Activated CD8-positive, alpha-beta memory T cell treated with anti-CD3 and anti-CD28 coated beads for 4 hours (primary cell): ENCODE measurements at regions not wholly inside any gene's neighbourhood (a gene's known extent, or its start where the extent isn't known, plus 50 kb on each side); places are given as distances from the start of the nearest gene placed in this dataset.

Experiments
- DNase-seq, 2 donors: peaks; one replicate each; pipeline ENCODE4 v3.0.0-alpha.2; 2020; ENCODE audit warnings: low read depth in 2 of 2

DNA sequence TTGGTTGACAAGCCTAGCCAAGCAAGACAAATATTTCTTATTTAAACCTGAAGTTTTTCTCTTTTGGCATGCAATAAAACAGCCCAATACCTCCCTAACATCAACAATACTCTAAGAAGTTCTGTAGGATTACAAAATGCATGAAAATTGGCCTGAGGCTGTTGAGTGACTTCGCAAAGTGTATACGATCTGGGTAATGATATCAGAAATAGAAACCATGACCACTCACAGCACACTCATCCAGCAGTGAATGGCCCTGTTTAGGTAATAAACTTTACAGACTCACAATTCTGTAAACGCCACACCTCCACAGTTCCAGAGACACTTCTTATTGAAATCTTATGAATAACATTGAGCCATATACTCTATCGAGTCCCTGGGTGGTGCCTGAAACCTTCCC lies 83.0 kb upstream of the NAALADL2 start:
- no peak for DNase-seq

DNA sequence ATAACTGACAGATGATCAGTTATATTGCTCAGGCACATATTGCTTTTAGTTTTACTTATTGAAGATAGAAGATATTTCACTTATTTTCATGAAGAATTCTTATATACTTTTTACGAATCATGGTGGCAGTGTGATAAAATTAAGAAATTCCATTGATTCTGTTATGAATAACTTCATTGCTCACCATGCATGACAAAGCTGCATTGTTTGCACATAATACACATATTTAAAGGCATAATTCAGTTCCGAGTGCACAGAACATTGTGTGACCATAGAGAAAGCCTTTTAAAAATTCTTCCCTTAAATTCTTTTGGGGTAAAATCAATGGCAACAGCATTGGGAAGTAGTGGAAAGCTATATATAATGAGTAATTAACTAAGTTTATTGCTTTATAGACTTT lies 82.5 kb upstream of the NAALADL2 start:
- no peak for DNase-seq

DNA sequence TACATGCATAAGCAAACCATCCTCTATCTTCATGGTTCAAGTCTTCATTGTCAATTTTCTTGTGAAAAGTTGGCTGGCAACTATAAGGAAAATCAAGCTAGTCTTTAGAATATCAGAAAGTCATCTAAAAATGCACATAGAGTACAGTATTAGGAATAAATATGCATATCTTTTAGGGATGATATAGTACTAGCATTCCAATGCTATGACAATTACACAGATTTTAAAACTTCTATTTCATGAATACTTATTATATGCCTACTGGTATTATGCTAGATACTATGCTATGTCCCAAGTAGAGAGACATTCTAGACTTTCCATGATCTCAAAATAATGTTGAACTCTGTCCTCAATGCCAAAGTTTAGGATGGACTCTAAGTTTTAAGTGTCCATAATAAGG lies 81.3 kb upstream of the NAALADL2 start:
- DNase-seq: no peak

DNA sequence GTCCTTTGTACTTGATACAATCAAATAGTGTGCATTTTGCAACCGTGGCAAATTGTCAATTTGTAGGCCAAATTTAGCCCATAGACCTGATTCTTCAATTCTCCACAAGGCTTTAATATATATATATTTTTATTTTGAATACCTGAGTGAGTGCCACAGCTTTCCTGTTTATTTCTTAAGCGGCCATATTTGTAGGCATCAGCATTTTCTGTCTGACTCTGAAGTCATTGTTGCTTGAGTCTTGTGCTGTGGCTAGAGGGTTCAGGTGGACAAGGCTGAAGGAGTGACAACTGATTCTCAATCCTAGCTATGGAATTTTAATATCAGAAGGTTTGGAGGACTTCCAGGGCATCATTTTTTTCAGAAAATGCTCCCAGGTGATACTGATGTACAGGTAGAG lies 75.6 kb upstream of the NAALADL2 start:
- no peak for DNase-seq

DNA sequence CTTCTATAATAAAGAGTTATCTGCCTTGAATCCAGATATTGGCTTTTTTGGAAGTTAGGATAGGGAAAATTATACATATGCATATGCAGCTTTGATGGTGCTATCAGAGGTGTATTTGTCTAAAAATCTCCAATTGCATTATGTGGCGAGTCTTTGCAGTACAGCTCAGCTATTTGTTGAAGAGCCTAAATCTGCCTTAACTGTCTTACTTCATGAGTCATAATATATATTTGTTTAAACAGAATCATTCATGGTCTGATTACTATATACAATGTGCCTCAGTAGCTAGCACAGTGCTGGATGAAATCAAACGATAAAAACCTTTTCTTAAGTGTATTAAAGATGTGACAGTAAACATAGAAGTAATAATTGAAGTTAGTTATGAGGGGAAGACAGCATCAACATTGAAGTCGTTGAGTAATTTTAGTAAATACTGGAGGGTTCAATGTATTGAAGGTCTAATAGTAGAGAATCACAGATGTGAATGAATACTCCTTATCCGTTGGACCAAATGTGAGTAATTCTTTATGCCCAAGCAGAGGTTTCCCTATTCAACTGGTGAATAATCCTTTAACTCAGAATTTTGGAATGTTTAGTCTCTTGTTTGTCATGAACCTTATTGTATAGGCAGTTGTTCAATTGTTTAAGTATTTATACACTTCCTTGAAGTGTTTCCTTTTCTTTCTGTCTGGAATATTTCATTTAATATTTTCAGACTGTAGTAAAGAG lies 74.8 kb upstream of the NAALADL2 start:
- DNase-seq: no peak

DNA sequence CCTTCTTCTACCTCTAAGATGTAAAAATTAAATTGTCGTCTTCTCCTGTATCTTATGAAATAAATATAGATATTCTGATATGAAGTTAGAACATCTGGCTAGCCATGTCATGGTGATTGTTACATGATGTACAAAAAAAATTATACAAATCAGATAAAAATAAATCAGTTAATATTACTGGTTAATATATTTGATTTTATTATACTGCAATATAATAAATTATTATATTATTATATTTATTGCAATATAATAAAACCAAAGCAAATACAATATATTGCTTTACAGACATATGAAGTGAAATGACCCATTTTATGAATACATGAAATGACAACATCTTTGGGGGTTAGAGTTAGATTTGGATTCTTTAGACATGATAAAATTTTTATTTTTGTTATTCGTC lies 72.3 kb upstream of the NAALADL2 start:
- no peak for DNase-seq

DNA sequence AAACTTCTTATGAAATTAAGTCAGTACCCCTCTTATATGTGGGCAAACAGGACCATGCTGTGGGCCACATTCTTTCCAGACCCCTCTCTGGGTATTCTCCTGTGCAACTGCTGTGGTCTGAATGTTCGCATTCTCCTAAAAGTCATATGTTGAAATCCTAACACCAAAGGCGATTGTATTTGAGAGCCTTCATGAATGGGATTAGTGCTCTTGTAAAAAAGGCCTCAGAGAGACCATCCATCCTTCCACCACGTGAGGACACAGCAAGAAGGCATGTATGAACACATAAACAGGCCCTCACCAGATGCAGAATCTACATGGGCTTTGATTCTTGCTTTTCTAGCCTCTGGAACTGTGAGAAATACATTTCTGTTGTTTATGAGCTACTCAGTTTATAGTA lies 68.0 kb upstream of the NAALADL2 start:
- no peak for DNase-seq

DNA sequence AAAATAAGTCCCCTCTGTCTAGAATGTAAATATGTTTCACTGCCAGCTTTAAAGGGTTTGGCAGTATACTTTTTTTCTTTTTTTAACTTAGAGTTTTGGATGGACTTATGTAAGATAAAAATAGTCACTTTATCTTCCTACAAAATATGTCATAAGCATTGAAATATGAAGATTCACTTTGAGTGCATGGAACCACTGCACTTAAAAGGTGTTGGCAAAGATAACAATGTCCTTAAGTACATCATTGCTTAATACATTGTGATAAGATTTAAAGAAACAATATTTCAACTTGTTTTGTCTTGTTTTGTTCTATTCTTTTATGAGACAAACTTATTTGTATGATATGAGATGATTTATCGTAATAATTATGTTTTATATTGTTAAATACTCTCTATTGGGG lies 66.3 kb upstream of the NAALADL2 start:
- DNase-seq: no peak
